Amniotic epithelial cell (primary cell): ENCODE measurements at regions not wholly inside any gene's neighbourhood (a gene's known extent, or its start where the extent isn't known, plus 50 kb on each side); places are given as distances from the start of the nearest gene placed in this dataset.

Experiments
- DNase-seq: peaks from one replicate; pipeline ENCODE4 v3.0.0-alpha.2; 2010; ENCODE audit warnings: low read depth

GRCh38 chr17:74145756-74146155 lies 57.7 kb upstream of the RPL38 start:
- DNase-seq: no peak

- DNase-seq: no peak
Observed at GRCh38 chr17:74146196-74146595, 57.3 kb upstream of the RPL38 start.

DNA sequence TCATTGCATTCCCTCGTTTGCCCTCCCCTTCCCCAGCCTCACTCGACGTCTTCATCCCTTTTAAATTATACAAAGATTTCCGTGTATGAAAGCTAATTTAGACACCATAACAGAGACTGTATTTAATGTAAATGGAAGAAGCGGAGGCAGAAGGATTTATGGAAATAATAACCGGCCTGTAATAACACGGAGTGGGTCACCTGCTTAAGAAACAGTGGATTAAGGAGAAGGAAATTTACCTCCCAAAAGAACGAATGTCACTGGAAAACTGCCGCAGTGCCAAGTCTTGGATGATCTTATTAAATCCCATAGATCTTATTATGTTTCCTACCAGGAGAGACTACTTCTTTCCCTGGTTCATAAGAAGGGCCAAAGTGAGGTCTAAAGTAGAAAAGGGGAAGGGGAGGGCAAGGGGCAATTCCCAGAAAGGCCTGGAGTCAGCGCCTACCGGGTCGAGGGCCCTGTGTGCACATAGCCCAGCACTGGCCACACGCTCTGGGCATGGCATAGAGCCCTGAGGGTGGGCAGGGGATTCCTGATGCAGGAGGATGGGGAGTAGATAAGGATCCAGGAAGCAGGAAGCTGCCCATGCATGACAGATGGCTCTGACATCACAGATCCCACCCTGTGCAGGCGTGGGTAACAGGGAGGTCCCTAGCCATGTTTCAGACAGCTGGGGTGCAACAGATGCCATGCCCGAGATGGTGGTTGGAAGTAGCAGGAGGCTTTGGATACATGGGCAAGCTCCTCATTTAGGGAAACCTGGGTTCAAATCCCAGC lies 56.2 kb upstream of the RPL38 start:
- no peak for DNase-seq

GRCh38 chr17:74147966-74148365 lies 55.5 kb upstream of the RPL38 start:
- DNase-seq: no peak

GRCh38 chr17:74148446-74148845 lies 55.0 kb upstream of the RPL38 start:
- no peak for DNase-seq

- no peak for DNase-seq
Observed at GRCh38 chr17:74148901-74149596, 54.4 kb upstream of the RPL38 start.

DNA sequence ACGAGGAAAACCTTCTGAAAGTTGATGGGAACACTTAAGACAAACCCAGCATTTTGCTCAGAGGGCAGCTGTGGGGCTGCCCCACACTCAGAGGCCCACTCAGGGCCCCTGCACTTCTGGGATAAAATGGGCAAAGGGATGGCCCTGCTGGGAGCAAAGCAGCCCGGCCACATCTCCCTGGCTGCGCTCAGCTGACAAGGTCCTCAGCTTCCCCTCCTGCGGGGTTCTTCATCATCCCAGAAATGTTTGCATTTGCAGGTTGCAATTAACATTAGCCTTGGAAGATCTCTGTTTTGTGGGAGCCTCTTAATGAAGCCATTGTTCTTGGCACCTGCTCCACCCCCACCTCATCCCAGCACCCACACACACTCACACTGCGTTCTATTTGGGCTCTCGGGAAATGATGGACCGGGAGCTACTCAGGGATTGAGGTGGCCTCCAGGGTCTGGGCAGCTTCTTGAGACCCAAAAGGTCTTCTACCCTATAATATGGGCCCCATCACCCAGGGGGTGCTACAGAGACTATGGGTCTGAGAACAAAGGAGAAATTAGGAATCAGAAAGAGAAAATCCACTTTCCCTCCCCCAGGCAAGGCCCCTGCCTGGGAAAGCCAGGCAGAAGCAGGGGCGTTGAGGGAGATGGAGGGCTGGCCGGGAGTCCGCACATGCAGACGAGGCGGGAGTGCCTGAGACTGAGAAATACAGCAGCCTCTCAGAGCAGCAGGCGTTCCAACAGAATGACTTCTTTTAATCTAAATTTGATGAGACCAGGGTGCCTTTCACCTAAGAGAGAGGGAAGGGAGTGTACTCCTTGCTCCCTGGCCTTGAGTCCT lies 53.7 kb upstream of the RPL38 start:
- no peak for DNase-seq

- no peak for DNase-seq
Observed at GRCh38 chr17:74150428-74151025, 53.0 kb upstream of the RPL38 start.

DNA sequence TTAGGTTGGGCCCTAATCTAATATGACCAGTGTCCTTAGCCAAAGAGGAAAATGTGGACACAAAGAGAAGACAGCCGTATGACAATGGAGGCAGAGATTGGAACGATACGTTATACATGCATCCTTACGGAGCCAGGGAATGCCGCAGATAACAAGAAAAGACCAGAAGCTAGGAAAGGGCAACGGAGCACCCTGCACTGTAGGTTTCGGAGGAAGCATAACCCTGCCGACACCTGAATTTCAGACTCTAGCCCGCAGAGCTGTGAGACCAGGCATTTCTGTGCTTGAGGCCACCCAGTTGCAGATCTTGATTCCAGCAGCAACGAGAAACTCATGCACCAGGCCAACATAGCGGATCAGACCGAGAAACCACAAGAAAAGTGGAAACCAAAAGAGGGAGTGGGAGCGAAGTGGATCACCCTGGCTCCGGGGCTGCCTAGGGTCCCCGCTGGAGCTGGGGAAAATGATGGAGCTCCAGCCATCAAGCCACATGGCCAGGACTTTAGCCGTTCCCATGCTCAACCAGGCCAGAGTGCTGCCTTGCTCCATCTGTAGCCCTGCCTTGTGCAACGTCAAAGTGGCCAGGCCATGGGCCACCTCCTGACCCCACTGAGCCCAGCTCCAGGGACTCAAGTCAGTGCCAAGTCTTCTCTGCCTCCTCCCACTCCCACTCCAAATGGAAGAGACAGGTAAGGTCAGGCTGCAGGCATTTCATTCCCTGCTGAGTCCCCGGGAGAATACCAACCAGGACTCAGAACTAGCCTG lies 51.7 kb upstream of the RPL38 start:
- no peak for DNase-seq

- no peak for DNase-seq
Observed at GRCh38 chr17:74152591-74153455, 50.7 kb upstream of the RPL38 start.

- no peak for DNase-seq
Observed at GRCh38 chr17:74153456-74153810, 50.0 kb upstream of the RPL38 start.
